HG03342 (cell line): ENCODE measurements at regions not wholly inside any gene's neighbourhood (a gene's known extent, or its start where the extent isn't known, plus 50 kb on each side); places are given as distances from the start of the nearest gene placed in this dataset.

ENCODE experiments used
- ATAC-seq: cut with Tn5 transposase; IDR thresholded peaks from one replicate; pipeline ENCODE4 v1.9.1; 2021; ENCODE audit warnings: mild to moderate bottlenecking, moderate library complexity; ENCODE audit not compliant: unreplicated experiment

- ATAC-seq: no peak
These were observed 384.9 kb upstream of the SPTLC3 start for GRCh38 chr20:12623870-12624269.

- ATAC-seq: no peak
These were observed 381.3 kb upstream of the SPTLC3 start for GRCh38 chr20:12627485-12627884.

DNA sequence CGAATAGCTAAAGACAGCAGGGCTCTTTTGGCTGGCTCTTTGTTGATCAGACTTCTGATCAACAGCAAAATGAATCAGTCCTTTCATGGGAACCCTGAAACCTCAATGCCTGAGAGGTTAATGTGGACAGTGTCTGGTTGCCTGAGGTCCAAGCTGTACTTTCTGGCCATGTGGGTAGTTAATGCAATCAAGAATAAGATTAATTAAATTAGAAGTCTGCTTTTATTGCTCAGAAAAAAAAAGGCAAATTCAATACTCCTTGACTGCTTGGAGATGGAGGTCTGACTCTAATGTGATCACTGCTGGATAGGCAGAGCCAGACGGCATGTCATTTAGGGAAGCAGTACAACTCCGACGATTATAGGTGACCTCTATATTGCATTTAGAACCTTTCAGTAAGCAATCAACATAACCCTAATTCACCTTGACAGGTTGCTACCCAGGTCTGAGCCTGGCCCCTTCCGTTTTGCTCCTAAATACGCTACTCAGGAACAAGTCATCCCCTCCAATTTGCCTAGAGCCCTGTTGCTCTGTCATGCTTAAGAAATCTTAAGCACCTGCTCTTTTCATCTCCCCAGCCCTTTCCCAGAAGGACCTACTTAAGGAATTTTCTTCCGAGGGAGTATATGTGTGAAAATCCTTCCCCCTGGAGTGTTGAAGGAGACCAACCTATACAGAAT, 370.0 kb upstream of the SPTLC3 start:
- ATAC-seq: no peak

DNA sequence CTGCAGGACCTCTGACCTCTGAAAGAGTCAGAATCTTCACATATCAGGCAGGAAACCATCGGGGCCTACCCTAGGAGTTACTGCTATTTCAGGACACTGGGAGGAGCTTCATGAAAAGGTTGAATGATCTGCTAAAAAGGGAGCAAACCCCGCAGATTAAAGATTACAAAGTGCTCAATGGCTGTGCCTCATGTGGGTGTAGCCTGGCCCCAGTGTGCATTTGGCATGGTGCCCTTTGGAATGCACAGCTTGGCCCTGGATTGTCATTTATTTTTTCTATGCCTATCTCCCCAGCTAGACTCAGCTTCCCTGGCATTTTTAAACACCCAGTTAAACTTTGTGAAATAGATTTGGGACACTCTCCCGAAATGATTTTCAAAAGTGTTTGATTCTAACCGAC, 368.5 kb upstream of the SPTLC3 start:
- no peak for ATAC-seq

GRCh38 chr20:12641619-12642018, 367.2 kb upstream of the SPTLC3 start:
- ATAC-seq: no peak

- ATAC-seq: no peak
These were observed 364.3 kb upstream of the SPTLC3 start for GRCh38 chr20:12644461-12644860.

DNA sequence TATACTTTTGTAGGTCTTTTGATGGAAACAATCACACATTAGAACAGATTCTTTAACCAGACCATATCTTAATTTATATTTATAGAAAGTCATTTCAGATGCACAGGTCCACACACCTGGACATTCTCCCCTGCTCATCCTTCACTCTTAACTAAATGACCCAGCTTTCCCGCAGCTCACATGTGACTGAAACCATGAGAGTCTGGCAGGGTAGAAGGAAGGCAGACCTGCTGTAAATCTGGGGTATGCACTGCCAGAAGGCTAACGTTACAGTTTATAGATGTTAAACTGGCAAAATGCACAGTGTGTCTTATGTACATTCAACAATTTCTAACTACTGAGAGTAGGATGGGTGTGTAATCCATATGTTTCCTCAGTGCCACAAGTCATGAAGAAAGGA, 359.5 kb upstream of the SPTLC3 start:
- no peak for ATAC-seq

DNA sequence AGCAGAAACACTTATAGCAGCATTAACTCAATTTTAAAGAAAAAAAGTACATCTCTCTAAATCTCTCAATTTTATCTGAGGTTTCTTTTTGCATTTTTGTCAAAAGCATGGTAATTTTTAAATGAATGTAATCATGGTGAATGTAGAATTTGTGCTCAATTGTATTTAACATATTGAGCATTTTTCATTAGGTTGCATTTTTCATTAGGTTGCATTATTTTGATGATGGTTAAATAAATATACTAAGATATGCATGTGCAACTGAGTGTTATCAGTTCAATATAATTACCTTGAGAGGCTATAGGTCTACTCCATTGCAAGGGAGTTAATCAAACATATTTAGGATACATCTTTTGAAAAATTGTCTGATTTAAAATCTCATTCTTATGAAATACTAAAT, 355.1 kb upstream of the SPTLC3 start:
- ATAC-seq: no peak

GRCh38 chr20:12659942-12660341, 348.8 kb upstream of the SPTLC3 start:
- no peak for ATAC-seq

GRCh38 chr20:12660918-12661317, 347.9 kb upstream of the SPTLC3 start:
- ATAC-seq: no peak

- ATAC-seq: no peak
These were observed 338.5 kb upstream of the SPTLC3 start for GRCh38 chr20:12670301-12670700.

- no peak for ATAC-seq
These were observed 335.4 kb upstream of the SPTLC3 start for GRCh38 chr20:12673352-12673751.

GRCh38 chr20:12677925-12678324, 330.8 kb upstream of the SPTLC3 start:
- no peak for ATAC-seq

DNA sequence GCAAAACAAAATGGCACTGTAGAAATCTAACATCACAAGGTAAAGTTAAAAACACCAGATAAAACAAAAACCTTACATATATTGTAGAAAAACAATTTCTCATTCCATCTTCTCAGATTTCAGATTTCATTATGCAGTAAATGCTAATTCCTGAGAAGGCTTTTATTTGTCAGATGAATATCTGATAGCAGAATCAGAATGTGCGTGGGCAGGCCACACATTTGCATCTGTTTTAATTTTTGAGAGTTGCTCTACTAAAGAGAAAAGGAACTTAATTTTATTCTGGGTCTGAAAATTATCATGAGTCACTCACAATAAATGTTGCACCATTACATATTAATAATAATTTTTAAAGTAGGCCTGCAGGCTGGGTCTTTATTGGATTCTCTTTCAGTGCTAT, 329.3 kb upstream of the SPTLC3 start:
- no peak for ATAC-seq

- no peak for ATAC-seq
These were observed 326.2 kb upstream of the SPTLC3 start for GRCh38 chr20:12682613-12683012.

DNA sequence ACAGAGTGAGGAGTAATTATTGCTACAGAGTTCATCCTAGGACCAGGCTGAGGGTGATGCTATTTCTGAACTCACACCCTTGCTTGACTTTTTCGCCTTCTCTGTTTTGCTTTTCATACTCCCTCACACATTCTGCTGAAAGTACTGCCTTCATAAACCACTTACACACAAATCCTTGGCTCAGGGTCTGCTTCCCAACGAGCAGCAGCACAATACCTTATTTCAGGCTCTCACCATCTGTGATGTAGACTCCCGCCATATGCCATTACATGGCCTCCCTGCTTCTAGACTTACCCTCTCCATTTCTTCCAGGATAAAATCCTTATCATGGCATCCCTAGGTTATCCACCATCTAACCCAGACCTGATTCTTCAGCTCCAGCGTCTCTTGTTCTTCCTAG, 321.3 kb upstream of the SPTLC3 start:
- ATAC-seq: no peak

DNA sequence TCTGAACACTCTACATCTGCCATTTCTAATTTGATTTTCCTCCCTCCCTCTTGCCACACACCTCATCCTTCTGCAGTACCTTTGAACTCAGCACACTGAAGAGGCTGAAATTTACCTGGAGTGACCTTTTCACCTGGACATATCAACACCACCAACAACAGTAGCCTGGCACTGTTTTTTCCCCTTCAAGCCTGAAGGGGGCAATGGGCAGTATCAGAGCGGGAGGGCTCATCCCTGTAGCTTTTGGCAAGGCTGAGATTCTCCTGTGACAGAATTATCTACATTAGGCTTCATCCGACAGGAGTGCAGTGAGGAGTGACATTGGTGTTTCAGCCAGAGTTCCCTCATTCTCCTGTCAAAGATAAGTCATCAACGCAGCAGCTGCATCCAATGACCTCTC, 312.8 kb upstream of the SPTLC3 start:
- no peak for ATAC-seq

GRCh38 chr20:12698817-12699216, 310.0 kb upstream of the SPTLC3 start:
- no peak for ATAC-seq

GRCh38 chr20:12699374-12700228, 309.2 kb upstream of the SPTLC3 start:
- ATAC-seq: no peak

GRCh38 chr20:12700701-12701100, 308.1 kb upstream of the SPTLC3 start:
- ATAC-seq: no peak

DNA sequence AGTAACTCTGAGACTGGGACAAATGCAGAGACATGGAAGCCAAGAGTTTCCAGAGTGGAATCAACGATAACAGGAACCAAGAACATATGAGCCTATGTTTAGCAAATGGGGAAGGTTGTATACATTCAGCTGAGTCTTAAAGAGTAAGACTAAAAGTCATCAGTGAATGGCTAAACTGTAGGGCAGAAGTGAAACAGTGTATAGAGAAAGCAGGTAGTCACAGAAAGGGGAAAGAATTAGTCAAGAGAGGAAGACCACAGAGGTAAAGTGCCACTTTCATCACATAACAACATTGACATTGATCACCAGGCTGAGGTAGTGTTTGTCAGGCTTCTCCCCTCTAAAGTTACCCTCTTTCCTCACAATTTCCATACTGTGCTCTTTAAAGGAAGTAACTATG, 306.5 kb upstream of the SPTLC3 start:
- ATAC-seq: no peak

- ATAC-seq: no peak
These were observed 293.4 kb upstream of the SPTLC3 start for GRCh38 chr20:12715371-12715770.
